ENCODE measurements at regions not wholly inside any gene's neighbourhood (a gene's known extent, or its start where the extent isn't known, plus 50 kb on each side); places are given as distances from the start of the nearest gene placed in this dataset.

- no peak overlapping the region for H2BK15ac ChIP-seq (ENCODE audit: low read depth, low read length)
- H3T11ph ChIP-seq (ENCODE audit: low read length), result no peak overlapping the region
- H3K23me2 ChIP-seq (ENCODE audit: insufficient read length, low read depth, low read length, poor library complexity, severe bottlenecking), result no peaks in the 10 kb centered on the region
- Mint-ChIP-seq H3K27me3 (ENCODE audit: low read depth) (no peaks in the 10 kb centered on the region), H3K27ac (no peak overlapping the region; a peak in 1 of 7 replicates), H3K9me3 (no peaks in the 10 kb centered on the region), H3K36me3 (ENCODE audit: insufficient read depth in 1 of 3, low read depth in 3 of 3) (no peaks in the 10 kb centered on the region), H3K4me1 (peaks cover 32 to 43% of the 10 kb centered on the region in 2 experiments), H3K4me3 (no peak overlapping the region)
- H3K56ac ChIP-seq (ENCODE audit: insufficient read length, low read depth, low read length), result no peak overlapping the region
- peaks cover 16% of the 10 kb centered on the region; the same call in 1 of the 2 replicates for H3K4me1 ChIP-seq (ENCODE audit: insufficient read depth, low read length)
- no peak overlapping the region for H2BK120ac ChIP-seq (ENCODE audit: low read depth, low read length, poor library complexity, severe bottlenecking)
- TF ChIP-seq CTCF (conservative IDR thresholded peaks at IDR 0.05), result no peak
- H3K27me3 ChIP-seq (ENCODE audit: insufficient read depth, low read length), result no peaks in the 10 kb centered on the region
- no peak overlapping the region for H3K27ac ChIP-seq (ENCODE audit: insufficient read length, low read depth, low read length)
- no peaks in the 10 kb centered on the region for H3K79me1 ChIP-seq (ENCODE audit: insufficient read depth, low read depth, low read length, poor library complexity, severe bottlenecking)
- no peak overlapping the region for H3K14ac ChIP-seq (ENCODE audit: insufficient read depth, low read length)
- H4K91ac ChIP-seq (ENCODE audit: insufficient read length, low read depth, low read length), result no peak overlapping the region
- H3K9ac ChIP-seq (ENCODE audit: extremely low read depth, insufficient read length, low read length), result no peak overlapping the region
- no peak overlapping the region for H2BK20ac ChIP-seq (ENCODE audit: low read depth, low read length, poor library complexity, severe bottlenecking)
- H3K4ac ChIP-seq (ENCODE audit: low read depth, low read length), result no peak overlapping the region
- no peaks in the 10 kb centered on the region for H4K20me1 ChIP-seq (ENCODE audit: control insufficient read depth, insufficient read depth, insufficient read length)
- H2AK5ac ChIP-seq (ENCODE audit: insufficient read length, low read length), result no peak overlapping the region
- no peak overlapping the region for H3K18ac ChIP-seq (ENCODE audit: insufficient read length, low read depth, low read length)
- no peak overlapping the region for H2BK5ac ChIP-seq (ENCODE audit: insufficient read length, low read length)
- H2AFZ ChIP-seq (ENCODE audit: low read length), result no peak overlapping the region
- H2BK12ac ChIP-seq (ENCODE audit: insufficient read length, low read depth, low read length), result no peak overlapping the region
- no peak overlapping the region for H4K5ac ChIP-seq (ENCODE audit: insufficient read length, low read depth, low read length)
- no peak overlapping the region for H4K8ac ChIP-seq (replicated peaks; ENCODE audit: insufficient read length, low read depth, low read length)
- no peaks in the 10 kb centered on the region for H3K79me2 ChIP-seq (ENCODE audit: insufficient read depth, low read length)
- no peak overlapping the region for H3K23ac ChIP-seq (ENCODE audit: insufficient read length, low read depth, low read length)
- no peak for DNase-seq
- WGBS (ENCODE audit: extremely low coverage, insufficient read length, low lambda C conversion rate), result no CpG with 5 or more reads among the region's 2 CpGs
- no peaks in the 10 kb centered on the region for H3K9me3 ChIP-seq (ENCODE audit: control insufficient read depth, low read depth, low read length)
- no peak overlapping the region for H3K4me2 ChIP-seq (ENCODE audit: insufficient read depth, insufficient read length, low read length)
These were observed 492.5 kb downstream of the NR4A2 start for GRCh38 chr2:155839991-155840390.

All from H9 (cell line).